HepG2 (cell line): ENCODE measurements at regions not wholly inside any gene's neighbourhood (a gene's known extent, or its start where the extent isn't known, plus 50 kb on each side); places are given as distances from the start of the nearest gene placed in this dataset.

Experiments
- ATAC-seq: fragments of 200-7000 bp; cut with Tn5 transposase; 3 replicates; pipeline ENCODE4 v1.9.1; 2020; ENCODE audit warnings: mild to moderate bottlenecking, moderate library complexity
- BruUV-seq: library from RNA; stranded (reverse); fragments of 400-500 nt; replicated peaks from 2 replicates; lab custom pipeline; 2021; lab: Mats Ljungman, UMichigan
- CTCF ChIA-PET: fragments of 300-600 bp; formaldehyde crosslinking; extraction: SDS; loops from one replicate; lab custom pipeline; 2021; ENCODE audit warnings: low total read pairs, inconsistent platforms, low intra/inter-chr PET ratio; lab: Yijun Ruan, JAX
- POLR2A ChIA-PET: fragments of 350-600 bp; sonication (Branson Sonifier 250); formaldehyde crosslinking; loops from one replicate; lab custom pipeline; 2020; ENCODE audit warnings: antibody characterized with exemption, inconsistent platforms; lab: Yijun Ruan, JAX
- DNase-seq: peaks from one replicate; pipeline ENCODE4 v3.0.0-alpha.2; 2015; ENCODE audit warnings: low spot score
- FAIRE-seq: peaks from 3 replicates; lab custom pipeline; 2011; peaks lifted over from hg19 to GRCh38; lab: Jason Lieb, UNC
- H2AFZ ChIP-seq: one replicate; pipeline ENCODE4 v1.6.1; 2011; ENCODE audit warnings: low read length, inconsistent platforms
- H3K27ac ChIP-seq: fragments of 300-600 bp; 3 replicates; pipeline ENCODE4 v1.8.0; 2011; ENCODE audit warnings: mixed run types, mild to moderate bottlenecking, mixed read lengths, low read length, inconsistent platforms; ENCODE audit not compliant: insufficient read depth; ENCODE audit errors: extremely low read length
- H3K27me3 ChIP-seq, 2 experiments: fragments of 200-600 bp in 1 of 2; 2 replicates in 1 of 2; 3 replicates in 1 of 2; pipeline versions ENCODE4 v1.6.0 to v1.8.0; 2011; ENCODE audit warnings: low read length in 2 of 2, mild to moderate bottlenecking in 2 of 2, moderate library complexity in 2 of 2, inconsistent platforms in 1 of 2; ENCODE audit not compliant: insufficient read depth in 2 of 2, control insufficient read depth in 1 of 2
- H3K36me3 ChIP-seq, 2 experiments: fragments of 200-600 bp in 1 of 2; replicated peaks in 1 of 2; 2 replicates in 1 of 2; 3 replicates in 1 of 2; pipeline versions ENCODE4 v1.5.1 to v1.8.0; 2011; ENCODE audit warnings: low read length in 2 of 2, inconsistent platforms in 1 of 2; ENCODE audit not compliant: insufficient read depth in 2 of 2, control insufficient read depth in 1 of 2
- H3K4me1 ChIP-seq: 2 replicates; pipeline ENCODE4 v1.5.1; 2012; ENCODE audit warnings: low read length, inconsistent platforms; ENCODE audit not compliant: insufficient read depth
- H3K4me2 ChIP-seq: 2 replicates; pipeline ENCODE4 v1.6.0; 2011; ENCODE audit warnings: low read depth, low read length, inconsistent platforms
- H3K4me3 ChIP-seq, 3 experiments: fragments of 200-600 bp in 1 of 3; sonication (generic), shearing (Covaris generic) in 1 of 3; replicated peaks in 1 of 3; 2 replicates each; pipeline ENCODE4 v1.5.1; 2011 to 2016; ENCODE audit warnings: low read length in 3 of 3, inconsistent platforms in 2 of 3, low read depth in 2 of 3, mild to moderate bottlenecking in 2 of 3, control low read depth in 1 of 3, mixed read lengths in 1 of 3; ENCODE audit not compliant: insufficient read depth in 1 of 3
- H3K79me2 ChIP-seq: one replicate; pipeline ENCODE4 v1.6.1; 2011; ENCODE audit warnings: low read length, inconsistent platforms; ENCODE audit not compliant: insufficient read depth
- H3K9ac ChIP-seq: 2 replicates; pipeline ENCODE4 v1.6.0; 2011; ENCODE audit warnings: mild to moderate bottlenecking, low read depth, low read length, inconsistent platforms; ENCODE audit not compliant: insufficient read depth
- H3K9me3 ChIP-seq: 2 replicates; pipeline ENCODE4 v1.5.1; 2012; ENCODE audit warnings: mild to moderate bottlenecking, low read length
- H4K20me1 ChIP-seq: 2 replicates; pipeline ENCODE4 v1.6.0; 2011; ENCODE audit warnings: inconsistent platforms, mild to moderate bottlenecking, low read length, moderate library complexity; ENCODE audit not compliant: insufficient read depth
- GTF2F1 ChIP-seq: fragments of 150-350 bp; IDR thresholded peaks from 2 replicates; pipeline ENCODE4 v1.6.1; 2014; ENCODE audit warnings: low read length
- MAFF ChIP-seq: IDR thresholded peaks from 2 replicates; pipeline ENCODE4 v1.6.1; 2011; ENCODE audit warnings: low read depth, low read length, improper control_type of control experiment
- NR2F1 ChIP-seq, 2 experiments: fragments of 450-650 bp in 1 of 2; formaldehyde crosslinking in 1 of 2; IDR thresholded peaks; 2 replicates each; pipeline versions ENCODE4 v1.5.0 to v1.6.1; 2016 to 2020; ENCODE audit warnings: mild to moderate bottlenecking in 1 of 2, missing compliant biosample characterization in 1 of 2, missing genetic modification reagents in 1 of 2, moderate library complexity in 1 of 2
- RBFOX2 ChIP-seq: fragments of 200-400 bp; formaldehyde crosslinking; IDR thresholded peaks from 2 replicates; pipeline ENCODE4 v1.6.1; 2017; ENCODE audit warnings: low read depth, mild to moderate bottlenecking, low read length
- SOX6 ChIP-seq, 2 experiments: fragments of 450-650 bp in 1 of 2; sonication (generic) in 1 of 2; formaldehyde crosslinking in 1 of 2; IDR thresholded peaks; 2 replicates each; pipeline versions ENCODE4 v1.4.0 to v1.6.1; 2017 to 2020; ENCODE audit warnings: antibody characterized with exemption in 1 of 2, mild to moderate bottlenecking in 1 of 2, missing genetic modification reagents in 1 of 2
- TMF1 ChIP-seq: sonication (generic); formaldehyde crosslinking; IDR thresholded peaks from 2 replicates; pipeline ENCODE4 v1.8.1; 2022; ENCODE audit warnings: low read depth, missing genetic modification reagents
- ZMAT3 ChIP-seq: sonication (generic); formaldehyde crosslinking; conservative IDR thresholded peaks from 2 replicates; pipeline ENCODE4 v1.7.0; 2021; ENCODE audit warnings: missing genetic modification reagents
- ZNF124 ChIP-seq: sonication (generic); formaldehyde crosslinking; IDR thresholded peaks from 2 replicates; pipeline ENCODE4 v1.4.0; 2020; ENCODE audit warnings: missing genetic modification reagents
- ZNF326 ChIP-seq: sonication (generic); formaldehyde crosslinking; IDR thresholded peaks from 2 replicates; pipeline ENCODE4 v1.4.0; 2020; ENCODE audit warnings: missing genetic modification reagents, borderline replicate concordance
- ZNF510 ChIP-seq: sonication (generic); formaldehyde crosslinking; IDR thresholded peaks from 2 replicates; pipeline ENCODE4 v1.4.0; 2020; ENCODE audit warnings: low read depth, mild to moderate bottlenecking, missing genetic modification reagents
- ZNF562 ChIP-seq: sonication (generic); formaldehyde crosslinking; IDR thresholded peaks from 2 replicates; pipeline ENCODE4 v1.8.0; 2022; ENCODE audit warnings: missing genetic modification reagents, borderline replicate concordance
- ZNF567 ChIP-seq: sonication (generic); formaldehyde crosslinking; IDR thresholded peaks from 2 replicates; pipeline ENCODE4 v1.8.1; 2023; ENCODE audit warnings: mild to moderate bottlenecking, missing genetic modification reagents, borderline replicate concordance
- ZNF619 ChIP-seq: sonication (generic); formaldehyde crosslinking; IDR thresholded peaks from 2 replicates; pipeline ENCODE4 v1.4.0; 2020; ENCODE audit warnings: mild to moderate bottlenecking, missing genetic modification reagents
- ZNF777 ChIP-seq: sonication (generic); formaldehyde crosslinking; IDR thresholded peaks from 2 replicates; pipeline ENCODE4 v1.4.0; 2020; ENCODE audit warnings: missing genetic modification reagents
- ZNF841 ChIP-seq: sonication (generic); formaldehyde crosslinking; IDR thresholded peaks from 2 replicates; pipeline ENCODE4 v1.8.1; 2023; ENCODE audit warnings: missing genetic modification reagents, borderline replicate concordance
- WGBS: methylation state at CpG from one replicate; pipeline ENCODE4 v1.1.6; 2017; ENCODE audit warnings: low lambda C conversion rate; 5-methylcytosine and 5-hydroxymethylcytosine counted together
- in situ Hi-C: cut with HindIII; loops from 2 replicates; pipeline ENCODE4 v1.10.0; 2017; ENCODE audit warnings: low pct_unique_long_range_greater_than_20kb; ENCODE audit not compliant: extremely low pct_ligation_motif_present
- intact Hi-C: fragments of 100-400 bp; cut with micrococcal nuclease; formaldehyde crosslinking; loops from one replicate; pipeline ENCODE4 v1.10.0; 2022; ENCODE audit not compliant: unreplicated experiment
- TF ChIP-seq, protein P1 (sequence below): sonication (generic); formaldehyde crosslinking; IDR thresholded peaks from 2 replicates; pipeline ENCODE4 v1.8.1; 2022; ENCODE audit warnings: mild to moderate bottlenecking, missing genetic modification reagents
- TF ChIP-seq, protein P2 (sequence below): sonication (generic); formaldehyde crosslinking; IDR thresholded peaks from 2 replicates; pipeline ENCODE4 v1.4.0; 2020; ENCODE audit warnings: missing genetic modification reagents

DNA sequence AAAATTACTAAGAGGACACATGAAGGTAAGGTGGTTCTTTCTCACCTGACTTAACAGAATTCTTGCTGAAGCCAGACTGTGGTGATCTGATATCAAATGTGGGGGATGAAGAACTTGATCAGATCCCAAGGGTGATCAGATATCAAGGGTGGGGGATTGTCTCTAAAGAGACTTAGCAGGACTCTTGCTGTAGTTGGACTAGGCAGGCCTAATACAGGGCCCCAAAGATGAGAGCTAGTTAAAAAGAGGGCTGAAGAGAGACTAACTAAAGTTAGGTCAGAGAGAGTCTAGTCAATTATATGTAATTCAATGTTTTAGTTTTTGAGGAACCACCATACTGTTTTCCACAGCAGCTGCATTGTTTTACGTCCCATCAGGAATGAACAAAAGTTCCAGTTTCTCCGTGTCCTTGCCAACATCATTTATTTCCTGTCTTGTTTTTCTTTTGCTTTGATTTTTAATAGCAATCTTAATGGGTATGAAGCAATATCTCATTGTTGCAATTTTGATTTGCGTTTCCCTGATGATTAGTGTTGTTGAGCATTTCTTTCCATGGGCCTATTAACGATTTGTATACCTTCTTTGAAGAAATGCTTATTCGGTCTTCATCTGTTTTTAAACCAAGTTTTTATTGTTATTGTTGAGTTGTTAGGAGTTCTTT is 77.6 kb upstream of the ALDH1A1 start:
- intact Hi-C loops: no loop called here
- DNase-seq (no peak), FAIRE-seq (no peak), ATAC-seq (no peak)
- no peak overlapping the region for H2AFZ ChIP-seq
- WGBS: 92% methylated on average over 5 of the region's 5 CpGs
- POLR2A ChIA-PET: no interaction called here
- in situ Hi-C loops: no loop called here
- H3K4me2 ChIP-seq: no peak overlapping the region
- no peaks in the 10 kb centered on the region for H3K9me3 ChIP-seq
- no TSS peak for BruUV-seq
- H3K9ac ChIP-seq: no peak overlapping the region
- H3K36me3 ChIP-seq: no peaks in the 10 kb centered on the region
- no peak overlapping the region for H3K4me3 ChIP-seq
- H3K79me2 ChIP-seq: no peaks in the 10 kb centered on the region
- no peaks in the 10 kb centered on the region for H3K27me3 ChIP-seq
- CTCF ChIA-PET: no interaction called here
- no peak overlapping the region for H3K27ac ChIP-seq
- peaks cover 19% of the 10 kb centered on the region for H3K4me1 ChIP-seq
- TF ChIP-seq NR2F1 (CRISPR knock-in tag; IDR thresholded peaks at IDR 0.05) (no peak), ZNF326 (CRISPR knock-in tag) (no peak), ZNF567 (CRISPR knock-in tag) (no peak), ZMAT3 (CRISPR knock-in tag) (no peak), ZNF777 (CRISPR knock-in tag) (no peak), MAFF (no peak), GTF2F1 (no peak), TMF1 (CRISPR knock-in tag) (no peak), ZNF510 (CRISPR knock-in tag) (no peak), SOX6 (IDR thresholded peaks at IDR 0.05) (no peak), SOX6 (CRISPR knock-in tag; IDR thresholded peaks at IDR 0.05) (no peak), ZNF124 (CRISPR knock-in tag) (no peak), ZNF841 (CRISPR knock-in tag) (no peak), ZNF562 (no peak), RBFOX2 (no peak), ZNF619 (CRISPR knock-in tag) (no peak)
- TF ChIP-seq, protein P1, sequence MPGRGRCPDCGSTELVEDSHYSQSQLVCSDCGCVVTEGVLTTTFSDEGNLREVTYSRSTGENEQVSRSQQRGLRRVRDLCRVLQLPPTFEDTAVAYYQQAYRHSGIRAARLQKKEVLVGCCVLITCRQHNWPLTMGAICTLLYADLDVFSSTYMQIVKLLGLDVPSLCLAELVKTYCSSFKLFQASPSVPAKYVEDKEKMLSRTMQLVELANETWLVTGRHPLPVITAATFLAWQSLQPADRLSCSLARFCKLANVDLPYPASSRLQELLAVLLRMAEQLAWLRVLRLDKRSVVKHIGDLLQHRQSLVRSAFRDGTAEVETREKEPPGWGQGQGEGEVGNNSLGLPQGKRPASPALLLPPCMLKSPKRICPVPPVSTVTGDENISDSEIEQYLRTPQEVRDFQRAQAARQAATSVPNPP (CRISPR knock-in tag): no peak
- TF ChIP-seq, protein P2, sequence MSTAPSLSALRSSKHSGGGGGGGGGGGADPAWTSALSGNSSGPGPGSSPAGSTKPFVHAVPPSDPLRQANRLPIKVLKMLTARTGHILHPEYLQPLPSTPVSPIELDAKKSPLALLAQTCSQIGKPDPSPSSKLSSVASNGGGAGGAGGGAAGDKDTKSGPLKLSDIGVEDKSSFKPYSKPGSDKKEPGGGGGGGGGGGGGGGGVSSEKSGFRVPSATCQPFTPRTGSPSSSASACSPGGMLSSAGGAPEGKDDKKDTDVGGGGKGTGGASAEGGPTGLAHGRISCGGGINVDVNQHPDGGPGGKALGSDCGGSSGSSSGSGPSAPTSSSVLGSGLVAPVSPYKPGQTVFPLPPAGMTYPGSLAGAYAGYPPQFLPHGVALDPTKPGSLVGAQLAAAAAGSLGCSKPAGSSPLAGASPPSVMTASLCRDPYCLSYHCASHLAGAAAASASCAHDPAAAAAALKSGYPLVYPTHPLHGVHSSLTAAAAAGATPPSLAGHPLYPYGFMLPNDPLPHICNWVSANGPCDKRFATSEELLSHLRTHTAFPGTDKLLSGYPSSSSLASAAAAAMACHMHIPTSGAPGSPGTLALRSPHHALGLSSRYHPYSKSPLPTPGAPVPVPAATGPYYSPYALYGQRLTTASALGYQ (CRISPR knock-in tag): no peak
- no peaks in the 10 kb centered on the region for H4K20me1 ChIP-seq
